KG1 (cell line): ENCODE measurements at regions not wholly inside any gene's neighbourhood (a gene's known extent, or its start where the extent isn't known, plus 50 kb on each side); places are given as distances from the start of the nearest gene placed in this dataset.

Experiments
- DNase-seq: peaks from one replicate; lab custom pipeline; 2025; lab: John Stamatoyannopoulos, UW

DNA sequence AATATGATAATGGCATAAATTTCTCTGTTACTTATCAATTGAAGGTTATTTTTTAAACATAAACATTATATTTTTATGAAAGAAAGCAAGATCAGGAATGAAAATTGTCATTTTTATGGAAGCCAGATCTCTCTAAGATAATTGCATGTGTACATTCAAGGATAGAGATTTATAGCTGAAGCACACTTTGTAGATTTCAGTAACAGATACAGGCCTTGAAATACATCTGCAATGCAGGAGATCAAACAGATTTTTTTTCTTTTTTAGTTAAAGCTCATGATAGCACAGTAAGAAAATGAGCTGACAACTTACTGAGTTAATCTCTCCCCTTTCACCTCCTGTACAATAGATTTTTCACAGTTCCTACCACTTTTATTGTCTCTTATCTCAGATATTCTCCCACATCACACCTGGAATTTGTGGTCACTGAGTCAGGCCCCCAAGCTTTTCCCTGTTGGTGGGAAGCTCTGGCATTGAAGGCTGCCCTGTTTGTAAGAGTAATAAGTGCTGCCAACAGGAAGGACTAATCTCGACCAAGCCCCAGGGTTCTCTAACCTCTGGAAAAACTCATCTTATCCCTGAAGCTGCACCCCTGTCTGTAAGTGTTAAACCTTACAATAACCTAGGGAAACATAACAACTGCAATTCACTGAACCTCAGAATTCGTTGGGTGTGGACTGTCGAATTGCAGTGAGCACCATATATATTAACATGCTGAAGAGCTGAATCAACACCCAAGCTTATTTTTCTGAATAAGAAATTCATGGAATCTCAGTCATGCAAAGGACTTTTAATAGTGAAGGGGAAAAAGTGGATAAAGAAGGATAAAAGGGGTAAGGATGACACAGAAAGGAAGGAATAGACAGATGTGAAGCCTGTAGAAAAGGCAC is 599.0 kb downstream of the LMO4 start:
- no peak for DNase-seq

DNA sequence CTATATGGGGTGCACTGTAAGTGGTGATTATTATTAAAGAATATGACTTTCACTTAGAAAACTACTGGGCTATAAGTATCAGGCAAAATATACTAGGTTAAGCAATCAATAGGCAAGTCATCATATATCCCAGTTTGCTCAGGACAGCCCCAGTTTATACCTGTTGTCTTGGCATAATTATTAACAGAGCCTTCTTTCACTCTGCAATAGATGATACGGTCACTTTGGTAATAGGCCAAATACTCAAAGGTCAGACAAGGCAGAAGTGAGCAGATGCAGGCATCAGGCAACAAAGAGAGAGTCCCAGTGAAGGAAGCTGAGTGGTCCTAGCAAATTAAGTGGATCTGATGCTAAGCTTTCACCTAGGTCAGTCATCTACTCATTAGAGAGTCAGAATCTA is 599.9 kb downstream of the LMO4 start:
- DNase-seq = no peak

DNA sequence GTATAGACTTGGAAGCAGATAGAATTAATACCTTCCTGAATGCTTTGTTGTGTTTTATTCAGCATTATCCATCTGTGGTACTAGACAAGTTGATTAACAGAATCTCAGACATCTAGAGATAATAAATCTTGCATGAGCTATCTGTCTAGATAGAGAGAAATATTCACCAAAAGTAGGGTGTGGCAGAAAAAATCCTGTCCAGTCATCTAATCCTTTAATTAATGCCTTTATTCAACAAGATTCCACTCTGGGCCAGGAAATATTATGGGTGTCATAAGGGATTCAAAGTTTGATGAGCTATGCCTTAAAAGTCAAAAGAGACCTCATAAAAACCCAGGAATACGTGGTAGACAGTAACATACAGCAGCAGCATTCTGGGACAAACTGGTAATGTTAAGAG is 601.2 kb downstream of the LMO4 start:
- DNase-seq = no peak

DNA sequence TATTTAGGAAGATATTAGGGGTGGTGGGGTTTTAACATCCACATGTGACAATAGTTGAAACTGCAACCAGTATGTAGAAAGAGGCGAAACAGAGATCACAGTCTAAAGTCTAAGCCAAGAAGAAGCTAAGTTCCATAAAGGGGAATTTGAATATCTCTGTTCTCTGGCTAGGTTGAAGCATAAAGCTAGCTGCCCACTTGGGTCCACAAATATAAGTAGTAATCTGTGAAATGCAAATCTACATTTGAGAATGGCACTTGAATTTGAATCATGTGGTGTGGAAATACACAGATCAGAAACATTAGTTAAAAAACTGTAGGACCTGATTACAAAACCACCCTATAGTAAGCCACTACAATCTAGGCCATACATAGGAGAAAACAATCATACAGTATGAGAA is 602.1 kb downstream of the LMO4 start:
- no peak for DNase-seq

DNA sequence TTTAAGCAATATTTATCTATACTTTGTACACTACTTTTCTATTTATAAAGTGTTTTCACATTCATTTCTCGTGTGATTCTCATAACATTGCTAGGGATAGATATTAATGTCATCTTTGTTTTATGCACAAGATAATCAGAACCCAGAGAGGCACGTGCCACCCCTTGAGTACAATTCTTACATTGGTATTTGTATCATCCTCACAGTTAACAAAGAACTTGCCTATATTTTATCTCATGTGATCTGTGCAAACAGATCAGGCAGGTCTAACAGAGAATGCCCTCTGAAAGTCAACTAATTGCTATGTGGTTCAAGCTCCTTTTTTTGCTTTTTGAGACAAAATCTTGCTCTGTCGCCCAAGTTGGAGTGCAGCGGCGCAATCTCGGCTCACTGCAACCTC is 604.5 kb downstream of the LMO4 start:
- DNase-seq = no peak

DNA sequence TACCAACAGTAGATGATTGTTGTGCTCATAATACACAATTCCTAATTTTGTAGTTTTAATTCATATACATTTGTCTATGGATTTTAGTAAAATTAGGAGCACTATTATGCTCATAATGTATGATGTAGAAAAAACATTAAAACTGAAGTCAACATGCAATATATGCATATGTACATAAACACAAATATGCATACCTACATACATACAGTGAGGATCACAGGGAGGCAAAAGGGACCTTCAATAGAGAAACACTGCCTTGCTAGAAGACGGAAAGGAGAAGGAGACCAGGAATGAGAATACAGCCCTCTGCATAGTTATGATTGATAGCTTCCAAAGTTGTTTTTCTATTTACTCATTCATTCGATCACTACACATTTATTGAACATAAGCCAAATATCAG is 606.5 kb downstream of the LMO4 start:
- no peak for DNase-seq

DNA sequence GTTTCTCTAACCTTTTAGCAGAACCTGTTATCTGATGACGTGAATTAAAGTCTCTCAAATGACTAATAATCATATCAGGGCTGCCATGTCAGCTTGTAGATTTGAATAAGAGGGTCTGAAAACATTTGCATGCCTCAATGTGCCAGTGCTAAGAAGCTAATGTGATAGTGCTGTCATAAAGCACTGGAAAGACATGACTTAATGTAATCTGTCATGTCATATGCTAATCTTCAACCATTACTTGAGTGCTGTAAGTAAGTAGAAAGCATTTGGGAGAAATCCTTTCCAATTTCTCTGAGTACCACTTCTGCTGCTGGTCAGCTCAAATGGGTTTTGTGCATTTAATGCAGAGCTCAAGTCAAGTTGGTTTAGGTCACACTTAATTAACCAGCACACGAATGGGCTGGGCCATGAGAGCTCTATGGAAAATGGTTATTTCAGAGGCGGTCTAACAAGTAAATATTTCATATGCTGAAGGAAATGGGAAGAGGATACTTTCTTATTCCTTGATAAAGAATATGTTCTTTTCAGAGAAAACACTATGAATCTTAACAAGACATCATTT is 609.2 kb downstream of the LMO4 start:
- no peak for DNase-seq

DNA sequence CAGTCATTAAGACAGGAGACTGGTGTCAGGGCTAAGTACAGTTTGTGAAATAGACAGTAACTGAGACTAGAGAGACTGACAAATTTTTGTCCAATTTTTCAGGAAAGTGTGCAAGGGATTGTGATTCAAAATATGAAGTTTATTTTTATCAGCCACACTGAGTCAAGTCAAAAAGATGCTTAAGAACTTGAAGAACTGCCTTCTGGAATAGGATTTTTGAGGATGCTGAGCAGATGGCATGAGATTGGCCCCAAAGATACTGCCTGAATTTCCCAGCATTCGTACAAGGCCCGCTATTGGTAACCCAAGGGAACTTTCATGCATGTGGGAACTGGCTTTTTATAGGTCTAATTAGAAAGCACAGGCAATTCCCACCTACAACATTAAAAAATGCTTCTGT is 610.0 kb downstream of the LMO4 start:
- DNase-seq = no peak

DNA sequence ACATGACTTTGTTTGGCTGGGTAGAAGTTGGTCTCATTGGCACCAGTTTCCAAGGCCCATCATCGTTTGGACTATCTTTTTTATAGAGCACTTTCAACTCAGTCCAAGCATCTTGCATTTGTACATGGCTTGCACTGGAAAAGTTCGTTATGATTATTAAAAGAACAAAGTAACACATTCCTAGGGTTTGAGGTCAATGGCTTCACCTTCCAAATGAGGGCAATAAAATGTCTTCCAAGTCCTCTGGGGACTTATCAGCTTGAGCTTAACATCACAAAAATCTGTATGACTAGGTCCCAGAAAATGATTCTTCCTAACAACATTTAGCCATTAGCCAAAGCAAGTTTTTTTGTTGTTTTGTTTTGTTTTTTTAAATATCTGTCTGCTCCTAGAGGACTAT is 610.8 kb downstream of the LMO4 start:
- no peak for DNase-seq

DNA sequence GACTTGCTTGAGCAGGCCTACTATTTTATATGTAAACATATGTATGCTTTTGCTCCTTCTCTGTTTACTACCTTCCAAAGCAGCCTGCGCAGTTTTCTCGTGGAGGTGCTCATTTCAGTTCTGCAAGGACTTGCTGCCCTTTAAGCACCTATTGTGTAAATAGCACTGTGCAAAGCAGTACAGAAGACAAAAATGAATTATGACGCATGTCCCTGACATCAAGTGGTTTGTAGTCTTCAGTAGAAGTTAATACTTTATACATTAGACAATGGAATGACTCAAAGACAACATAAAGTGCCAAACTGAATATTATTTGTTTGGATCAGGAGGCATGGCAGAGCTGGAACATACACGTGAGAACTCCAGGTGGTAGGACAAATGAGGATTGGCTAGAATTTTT is 611.7 kb downstream of the LMO4 start:
- no peak for DNase-seq

DNA sequence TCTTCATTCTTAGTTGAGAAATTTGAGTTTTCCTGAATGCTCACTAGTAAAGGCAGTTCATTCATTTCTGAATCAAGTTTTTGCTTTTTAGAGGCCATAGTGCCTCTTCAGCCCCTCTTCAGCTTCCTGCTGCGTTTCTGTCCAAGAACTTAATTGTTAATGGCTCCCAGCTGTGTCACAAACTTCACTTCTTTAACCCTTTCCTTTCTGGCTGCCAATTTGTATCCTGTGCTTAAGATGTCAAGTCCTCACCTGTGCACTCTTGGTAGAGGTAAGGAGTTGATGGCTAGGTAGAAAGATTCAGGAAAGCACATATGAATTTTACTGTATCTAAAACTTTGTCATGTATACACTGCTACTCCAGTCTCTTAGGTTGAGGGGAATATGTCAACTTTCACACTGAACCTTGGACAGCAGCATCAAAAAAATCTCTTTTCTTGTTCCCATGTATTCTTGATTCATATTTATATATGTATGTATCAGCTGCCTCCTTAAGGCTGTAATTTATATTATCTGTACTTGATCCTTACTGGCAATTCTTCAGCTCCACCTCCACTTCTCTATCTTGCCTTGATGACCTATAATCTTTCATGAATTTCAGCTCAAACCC is 612.8 kb downstream of the LMO4 start:
- DNase-seq = no peak

DNA sequence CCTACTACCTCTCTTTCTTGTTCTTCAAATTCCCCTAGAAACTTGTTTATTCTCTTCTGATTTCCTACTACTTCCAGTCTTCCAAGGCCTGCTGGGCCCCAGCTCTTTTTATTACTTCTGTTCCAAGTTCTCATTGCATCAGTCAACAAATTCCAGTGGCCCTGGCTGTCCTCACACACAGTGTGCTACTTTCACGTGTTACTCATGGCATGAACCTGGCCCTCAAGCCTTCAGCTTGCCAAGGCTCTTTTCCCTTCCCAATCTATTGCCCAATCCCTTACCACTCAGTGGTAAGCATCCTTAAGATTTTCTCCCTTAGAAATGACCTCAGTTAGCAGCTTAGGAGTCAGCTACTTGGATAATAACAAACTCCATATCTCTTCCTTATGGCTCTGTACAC is 613.5 kb downstream of the LMO4 start:
- no peak for DNase-seq

DNA sequence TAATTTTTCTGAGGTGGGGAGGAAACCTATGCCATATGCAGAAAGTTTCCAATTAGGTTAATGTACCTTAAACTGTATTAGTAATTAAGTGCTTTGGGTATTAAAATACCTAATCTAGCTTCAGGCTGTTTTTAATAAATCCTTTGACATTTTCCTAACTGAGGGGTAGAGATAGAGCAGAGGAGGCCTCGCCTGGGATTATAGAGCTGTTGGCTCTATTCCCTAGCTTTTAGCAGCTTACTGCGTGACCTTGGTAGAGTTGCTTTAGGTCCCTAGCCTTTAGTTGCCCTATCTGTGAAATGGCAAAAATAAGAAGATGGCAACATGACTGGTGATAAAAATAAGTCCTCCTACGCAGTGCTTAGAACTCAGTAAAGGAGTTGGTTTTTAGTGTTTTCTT is 621.0 kb downstream of the LMO4 start:
- no peak for DNase-seq

DNA sequence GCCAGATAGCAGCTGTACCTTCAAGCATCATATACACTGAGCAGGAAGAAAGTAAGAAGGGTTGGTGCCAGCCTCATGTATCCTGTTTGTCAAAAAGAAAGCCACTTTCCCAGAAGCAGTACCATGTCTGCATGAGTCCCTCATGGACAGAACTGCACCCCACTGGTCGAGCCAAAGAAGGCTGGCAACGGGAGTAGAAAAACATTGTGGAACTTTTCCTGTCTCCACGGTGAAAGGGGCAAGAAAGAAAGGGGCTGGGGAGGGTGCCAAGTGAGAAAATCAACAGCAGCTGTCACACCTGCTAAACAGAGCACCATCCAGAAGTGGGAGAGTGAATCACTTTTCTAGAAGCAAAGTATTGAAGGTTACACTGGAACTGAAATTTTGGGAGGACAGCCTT is 621.7 kb downstream of the LMO4 start:
- DNase-seq = no peak

DNA sequence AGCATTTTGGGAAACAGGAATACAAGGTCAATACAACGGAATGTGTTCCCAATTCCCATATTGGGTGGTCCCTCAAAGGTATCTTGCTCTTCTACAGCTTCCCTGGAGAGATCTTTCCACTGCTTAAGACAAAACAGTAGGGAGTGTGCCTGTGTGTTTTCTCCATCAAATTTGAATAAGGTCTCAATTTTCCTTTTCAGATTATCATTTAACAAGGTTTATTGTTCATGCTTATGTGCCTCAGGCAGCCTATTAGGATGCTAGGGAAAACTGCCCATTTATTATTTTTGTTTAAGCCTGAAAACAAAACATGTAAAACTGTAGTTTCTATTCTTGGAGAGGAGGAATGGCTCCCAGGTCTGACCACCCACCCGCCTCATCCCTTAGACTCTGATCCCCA is 622.7 kb downstream of the LMO4 start:
- DNase-seq = no peak

DNA sequence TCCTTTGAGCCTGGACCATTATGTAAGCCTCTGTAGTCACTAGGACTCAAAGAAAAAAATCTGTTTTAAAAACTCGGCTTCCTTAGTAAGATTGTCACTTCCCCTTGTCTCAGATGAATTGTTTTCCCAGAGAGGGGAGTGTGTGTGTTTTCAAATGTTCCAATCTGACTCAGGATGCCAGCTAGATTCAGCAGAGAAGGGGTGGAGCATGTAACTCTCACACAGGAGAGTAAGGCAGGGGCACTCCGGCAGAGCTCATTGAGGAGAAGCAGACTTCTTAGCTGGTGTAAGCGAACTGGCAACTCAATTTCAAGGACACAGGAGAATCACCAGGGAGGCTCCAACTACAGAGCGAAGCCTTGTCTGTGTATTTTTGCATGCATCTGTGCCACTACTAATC is 623.2 kb downstream of the LMO4 start:
- DNase-seq = no peak

DNA sequence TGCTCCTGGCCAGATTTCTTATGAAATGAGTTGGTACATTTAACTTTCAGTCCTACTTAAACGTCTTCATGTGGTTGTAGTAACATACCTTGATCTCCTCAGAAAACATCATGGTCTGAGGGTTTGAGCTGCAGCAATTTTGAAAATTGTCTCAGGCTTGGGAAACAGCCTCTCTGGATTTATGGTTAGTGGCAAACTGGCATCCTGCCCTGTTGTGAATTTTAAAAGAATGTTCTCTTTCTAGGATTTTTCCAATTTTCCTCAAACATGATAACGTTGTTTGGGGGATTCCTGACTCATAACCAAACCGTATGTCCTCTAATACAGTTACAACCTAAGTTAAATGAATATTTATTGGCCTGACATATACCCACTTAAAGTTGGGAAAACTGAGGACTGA is 624.4 kb downstream of the LMO4 start:
- no peak for DNase-seq

DNA sequence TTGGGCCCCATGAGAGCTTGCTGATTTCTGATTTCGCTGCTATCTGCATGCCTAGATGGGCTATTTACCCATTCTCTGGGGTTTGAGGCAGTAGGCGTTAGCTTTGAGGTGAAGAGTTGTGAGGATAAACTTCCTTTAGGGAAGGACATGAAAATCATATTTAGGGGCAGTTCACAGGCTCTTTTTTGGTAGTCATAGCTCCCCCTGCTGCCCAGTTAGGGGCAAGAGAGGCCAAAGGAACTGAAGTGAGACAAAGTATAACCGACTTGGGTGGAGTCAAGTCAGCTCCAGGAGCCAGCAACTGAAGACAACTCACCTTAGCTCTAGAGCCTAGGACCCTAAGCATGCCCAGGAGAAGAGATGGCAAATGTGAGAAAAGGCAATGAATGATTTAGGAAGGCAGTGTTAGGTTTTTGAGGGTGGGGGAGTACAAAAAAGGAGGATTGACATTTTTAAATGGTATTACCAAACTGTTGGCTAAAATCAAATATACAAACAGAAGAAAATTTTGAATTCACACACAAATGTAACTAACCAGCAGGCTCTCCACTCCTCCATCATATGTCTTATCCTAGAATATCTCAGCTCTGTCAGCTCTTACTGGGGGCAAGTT is 625.2 kb downstream of the LMO4 start:
- peak; percentile 45 for DNase-seq

DNA sequence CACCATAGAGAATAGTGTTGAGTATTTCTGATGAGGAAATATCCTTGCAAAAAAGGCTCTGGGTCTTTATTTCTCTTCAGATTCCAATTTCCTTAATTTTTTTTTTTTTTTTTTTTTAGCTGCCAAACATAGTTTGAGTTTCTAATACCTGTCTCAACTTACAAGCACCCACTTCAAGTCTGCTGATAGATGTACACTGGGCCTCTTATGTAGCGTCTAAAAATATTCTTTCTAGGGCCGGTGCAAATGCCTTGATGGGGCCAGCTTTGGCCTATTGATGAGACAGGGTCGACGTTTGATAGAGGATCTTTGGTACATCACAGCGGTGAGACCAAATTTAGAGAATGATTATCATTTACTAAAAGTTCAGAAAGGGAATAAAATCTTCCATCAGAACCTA is 626.4 kb downstream of the LMO4 start:
- no peak for DNase-seq

DNA sequence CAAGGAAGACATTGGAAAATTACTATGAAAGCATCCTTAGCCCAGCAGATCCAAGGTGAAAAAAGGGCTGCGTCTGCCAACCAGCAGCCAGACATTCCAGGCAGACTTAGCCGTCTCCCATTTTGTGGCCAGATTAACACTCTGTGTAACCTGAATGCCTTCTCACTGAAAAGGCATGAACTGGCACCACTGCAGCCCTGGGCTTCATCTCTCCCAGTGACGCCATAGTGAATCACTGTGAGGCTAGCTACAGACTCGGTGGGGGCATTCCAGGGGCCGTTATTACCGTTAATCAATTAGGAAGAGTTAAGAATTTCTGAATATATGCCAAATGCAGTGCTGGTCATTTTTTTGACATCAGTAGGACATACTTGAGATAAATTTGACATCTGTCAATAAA is 627.4 kb downstream of the LMO4 start:
- DNase-seq = no peak

DNA sequence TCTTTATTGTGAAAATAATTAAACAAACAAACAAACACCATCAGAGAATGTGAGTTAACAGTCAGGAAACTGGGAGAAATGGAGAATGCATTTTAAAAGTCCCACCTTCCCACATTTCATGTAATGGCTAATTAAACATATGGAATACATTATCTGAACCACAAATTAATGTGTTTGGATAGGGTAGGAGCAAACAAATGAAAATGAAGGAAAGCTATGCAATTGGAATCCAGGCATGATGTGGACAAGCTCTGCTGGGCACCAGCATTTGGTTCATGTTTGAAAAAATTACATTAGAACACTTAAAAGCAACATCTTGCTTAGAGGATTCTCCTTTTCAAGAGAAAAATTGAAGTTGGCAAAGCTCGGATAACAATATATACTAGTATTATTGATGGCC is 628.1 kb downstream of the LMO4 start:
- no peak for DNase-seq

DNA sequence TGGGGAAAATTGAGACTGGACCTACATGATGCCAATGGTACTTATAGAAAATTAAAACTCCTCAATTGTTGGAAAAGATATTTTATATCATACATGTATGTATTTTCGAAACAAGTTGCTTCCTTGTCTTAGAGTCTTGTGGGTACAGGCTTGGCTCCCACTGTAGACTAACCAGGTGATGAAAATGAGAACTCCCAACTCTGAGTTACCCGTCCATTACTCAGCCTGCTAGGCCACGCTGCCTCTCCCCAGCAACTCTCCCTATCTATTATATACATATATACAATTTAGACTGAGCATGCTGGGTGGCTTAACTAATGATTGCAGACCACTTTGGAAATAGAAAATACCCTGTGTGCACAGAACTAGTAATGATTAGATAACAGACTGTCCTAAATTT is 628.7 kb downstream of the LMO4 start:
- no peak for DNase-seq

DNA sequence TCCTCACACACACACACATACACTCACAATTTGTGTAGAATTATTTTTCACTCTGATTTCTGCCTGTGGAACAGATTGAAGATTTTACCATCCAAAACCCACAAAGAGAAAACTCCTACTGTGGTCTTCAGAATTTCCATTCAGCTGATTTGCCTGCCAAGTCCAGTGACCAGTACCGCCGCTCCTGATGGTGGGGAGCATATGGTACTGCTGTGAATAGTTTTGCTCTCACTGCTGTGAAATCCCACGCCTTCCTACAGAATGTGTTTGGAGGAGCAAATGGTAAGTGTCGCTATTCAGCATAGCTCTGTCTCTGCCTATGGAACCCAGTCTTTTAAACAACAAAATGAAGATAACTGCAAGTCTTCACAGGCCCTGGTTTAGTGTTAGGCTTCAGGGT is 629.5 kb downstream of the LMO4 start:
- DNase-seq = no peak
